H1 (cell line): ENCODE measurements at regions not wholly inside any gene's neighbourhood (a gene's known extent, or its start where the extent isn't known, plus 50 kb on each side); places are given as distances from the start of the nearest gene placed in this dataset.

Source experiments
- ATF3 ChIP-seq: IDR thresholded peaks from 2 replicates; pipeline ENCODE4 v1.6.1; 2011; ENCODE audit warnings: low read depth, mild to moderate bottlenecking, low read length; ENCODE audit not compliant: insufficient read depth
- BACH1 ChIP-seq: IDR thresholded peaks from 2 replicates; pipeline ENCODE4 v1.6.1; 2012; ENCODE audit warnings: low read length, improper control_type of control experiment
- CBX8 ChIP-seq: fragments of 300-800, 300-1000 bp; sonication (generic); IDR thresholded peaks from 2 replicates; pipeline ENCODE4 v1.7.1; 2016; ENCODE audit warnings: low read depth, low read length, borderline replicate concordance
- CHD7 ChIP-seq: fragments of 300-600 bp; sonication (generic); IDR thresholded peaks from 2 replicates; pipeline ENCODE4 v1.7.1; 2012; ENCODE audit warnings: low read length, moderate library complexity, mild to moderate bottlenecking, inconsistent platforms; ENCODE audit not compliant: insufficient replicate concordance
- CREB1 ChIP-seq: IDR thresholded peaks from 2 replicates; pipeline ENCODE4 v1.6.1; 2012; ENCODE audit warnings: inconsistent platforms
- MAX ChIP-seq: IDR thresholded peaks from 2 replicates; pipeline ENCODE4 v1.6.1; 2012; ENCODE audit warnings: inconsistent platforms
- NANOG ChIP-seq: IDR thresholded peaks from 2 replicates; pipeline ENCODE4 v1.6.1; 2011; ENCODE audit warnings: low read length, low read depth, mild to moderate bottlenecking, inconsistent platforms; ENCODE audit not compliant: insufficient read depth, poor library complexity, severe bottlenecking
- POLR2AphosphoS5 ChIP-seq: IDR thresholded peaks from 2 replicates; pipeline ENCODE4 v1.6.1; 2011; ENCODE audit warnings: low read depth, low read length
- RFX5 ChIP-seq: IDR thresholded peaks from 2 replicates; pipeline ENCODE4 v1.6.1; 2011; ENCODE audit warnings: low read depth, low read length, improper control_type of control experiment, borderline replicate concordance
- SP4 ChIP-seq: IDR thresholded peaks from 2 replicates; pipeline ENCODE4 v1.6.1; 2012; ENCODE audit warnings: low read length, inconsistent platforms
- TAF7 ChIP-seq: optimal IDR thresholded peaks from 2 replicates; pipeline ENCODE3; 2011; ENCODE audit warnings: low read depth, mild to moderate bottlenecking, inconsistent platforms, low read length, moderate library complexity, borderline replicate concordance
- TCF12 ChIP-seq: IDR thresholded peaks from 2 replicates; pipeline ENCODE4 v1.6.1; 2011; ENCODE audit warnings: low read depth, mild to moderate bottlenecking, low read length
- TEAD4 ChIP-seq: IDR thresholded peaks from 2 replicates; pipeline ENCODE4 v1.6.1; 2012; ENCODE audit warnings: low read depth, low read length, inconsistent platforms, mixed read lengths

GRCh38 chr20:48493966-48494365 lies 333.8 kb downstream of the PREX1 start (continued):
- TF ChIP-seq CHD7 (no peak), BACH1 (no peak), TCF12 (no peak), ATF3 (no peak), NANOG (no peak), TAF7 (no peak), SP4 (no peak), TEAD4 (no peak), MAX (no peak), POLR2AphosphoS5 (no peak), CREB1 (no peak), RFX5 (no peak), CBX8 (no peak)
